ENCODE measurements at regions not wholly inside any gene's neighbourhood (a gene's known extent, or its start where the extent isn't known, plus 50 kb on each side); places are given as distances from the start of the nearest gene placed in this dataset.
"Not testable (repeated sequence)": the region's sequence is repeated elsewhere in the genome, so short reads cannot be mapped to it uniquely, and the experiment has no call there.

GRCh38 chr5:166123717-166124116 is 2167.7 kb upstream of the WWC1 start:
- Mint-ChIP-seq H3K4me3 (no peak overlapping the region), H3K9me3 (peaks cover 12% of the 10 kb centered on the region), H3K36me3 (no peaks in the 10 kb centered on the region), H3K27ac (no peak overlapping the region), H3K27me3 (no peaks in the 10 kb centered on the region), H3K4me1 (no peaks in the 10 kb centered on the region)

- no peak overlapping the region for H3K27ac Mint-ChIP-seq
- no peaks in the 10 kb centered on the region for H3K4me1 Mint-ChIP-seq
- peaks cover 6% of the 10 kb centered on the region for H3K9me3 Mint-ChIP-seq
Observed at GRCh38 chr5:166127766-166128570, 2163.5 kb upstream of the WWC1 start.

GRCh38 chr5:166145107-166145506 is 2146.3 kb upstream of the WWC1 start:
- H3K9me3 Mint-ChIP-seq, H3K27me3 Mint-ChIP-seq, H3K4me1 Mint-ChIP-seq, H3K36me3 Mint-ChIP-seq, H3K4me3 Mint-ChIP-seq, H3K27ac Mint-ChIP-seq: not testable (repeated sequence)

More at GRCh38 chr5:166127766-166128570, 2163.5 kb upstream of the WWC1 start:
- H3K4me3 Mint-ChIP-seq, result no peak overlapping the region
- no peaks in the 10 kb centered on the region for H3K36me3 Mint-ChIP-seq
- H3K27me3 Mint-ChIP-seq, result no peaks in the 10 kb centered on the region

- Mint-ChIP-seq H3K4me3 (no peak overlapping the region), H3K27ac (no peak overlapping the region), H3K27me3 (no peaks in the 10 kb centered on the region), H3K36me3 (no peaks in the 10 kb centered on the region), H3K9me3 (no peaks in the 10 kb centered on the region), H3K4me1 (no peaks in the 10 kb centered on the region)
Observed at GRCh38 chr5:166163996-166164610, 2127.3 kb upstream of the WWC1 start.

- H3K4me3 Mint-ChIP-seq, result no peak overlapping the region
- no peaks in the 10 kb centered on the region for H3K36me3 Mint-ChIP-seq
- no peaks in the 10 kb centered on the region for H3K27me3 Mint-ChIP-seq
- no peak overlapping the region for H3K27ac Mint-ChIP-seq
- peaks cover 3% of the 10 kb centered on the region for H3K9me3 Mint-ChIP-seq
- H3K4me1 Mint-ChIP-seq, result no peaks in the 10 kb centered on the region
Observed at GRCh38 chr5:166165596-166165995, 2125.8 kb upstream of the WWC1 start.

GRCh38 chr5:166166071-166166470 is 2125.4 kb upstream of the WWC1 start:
- Mint-ChIP-seq H3K4me1 (no peaks in the 10 kb centered on the region), H3K9me3 (peaks cover 5% of the 10 kb centered on the region), H3K27me3 (no peaks in the 10 kb centered on the region), H3K4me3 (no peak overlapping the region), H3K27ac (no peak overlapping the region), H3K36me3 (no peaks in the 10 kb centered on the region)

- no peaks in the 10 kb centered on the region for H3K27me3 Mint-ChIP-seq
- H3K36me3 Mint-ChIP-seq, result no peaks in the 10 kb centered on the region
- no peak overlapping the region for H3K4me3 Mint-ChIP-seq
- no peak overlapping the region for H3K27ac Mint-ChIP-seq
- H3K4me1 Mint-ChIP-seq, result no peaks in the 10 kb centered on the region
- H3K9me3 Mint-ChIP-seq, result peaks cover 15% of the 10 kb centered on the region
Observed at GRCh38 chr5:166172597-166172996, 2118.8 kb upstream of the WWC1 start.

- no peaks in the 10 kb centered on the region for H3K4me1 Mint-ChIP-seq
- no peaks in the 10 kb centered on the region for H3K36me3 Mint-ChIP-seq
- peaks cover 11% of the 10 kb centered on the region for H3K9me3 Mint-ChIP-seq
- H3K27ac Mint-ChIP-seq, result no peak overlapping the region
- H3K27me3 Mint-ChIP-seq, result no peaks in the 10 kb centered on the region
- H3K4me3 Mint-ChIP-seq, result no peak overlapping the region
Observed at GRCh38 chr5:166178411-166179080, 2112.9 kb upstream of the WWC1 start.

- no peaks in the 10 kb centered on the region for H3K4me1 Mint-ChIP-seq
- no peaks in the 10 kb centered on the region for H3K27me3 Mint-ChIP-seq
- H3K9me3 Mint-ChIP-seq, result peaks cover 6% of the 10 kb centered on the region
- H3K36me3 Mint-ChIP-seq, result no peaks in the 10 kb centered on the region
- no peak overlapping the region for H3K4me3 Mint-ChIP-seq
- no peak overlapping the region for H3K27ac Mint-ChIP-seq
Observed at GRCh38 chr5:166185185-166185584, 2106.3 kb upstream of the WWC1 start.

GRCh38 chr5:166188501-166189325 is 2102.7 kb upstream of the WWC1 start:
- H3K4me1 Mint-ChIP-seq, result no peaks in the 10 kb centered on the region
- no peak overlapping the region for H3K27ac Mint-ChIP-seq
- no peak overlapping the region for H3K4me3 Mint-ChIP-seq
- H3K9me3 Mint-ChIP-seq, result peaks cover 7% of the 10 kb centered on the region
- no peaks in the 10 kb centered on the region for H3K27me3 Mint-ChIP-seq
- H3K36me3 Mint-ChIP-seq, result no peaks in the 10 kb centered on the region

GRCh38 chr5:166192696-166193095 is 2098.7 kb upstream of the WWC1 start:
- Mint-ChIP-seq H3K36me3 (no peaks in the 10 kb centered on the region), H3K27ac (no peak overlapping the region), H3K4me1 (no peaks in the 10 kb centered on the region), H3K27me3 (no peaks in the 10 kb centered on the region), H3K9me3 (peaks cover 11% of the 10 kb centered on the region), H3K4me3 (no peak overlapping the region)

- Mint-ChIP-seq H3K27ac (no peak overlapping the region), H3K9me3 (peaks cover 6% of the 10 kb centered on the region), H3K4me3 (no peak overlapping the region), H3K36me3 (no peaks in the 10 kb centered on the region), H3K4me1 (no peaks in the 10 kb centered on the region), H3K27me3 (no peaks in the 10 kb centered on the region)
Observed at GRCh38 chr5:166195981-166196380, 2095.5 kb upstream of the WWC1 start.

- H3K4me3 Mint-ChIP-seq, result no peak overlapping the region
- peaks cover 5% of the 10 kb centered on the region for H3K9me3 Mint-ChIP-seq
- no peaks in the 10 kb centered on the region for H3K36me3 Mint-ChIP-seq
- no peaks in the 10 kb centered on the region for H3K27me3 Mint-ChIP-seq
- no peak overlapping the region for H3K27ac Mint-ChIP-seq
- H3K4me1 Mint-ChIP-seq, result no peaks in the 10 kb centered on the region
Observed at GRCh38 chr5:166200532-166200931, 2090.9 kb upstream of the WWC1 start.

GRCh38 chr5:166211640-166212039 is 2079.8 kb upstream of the WWC1 start:
- Mint-ChIP-seq H3K27ac (no peak overlapping the region), H3K27me3 (no peaks in the 10 kb centered on the region), H3K4me3 (no peak overlapping the region), H3K36me3 (no peaks in the 10 kb centered on the region), H3K4me1 (no peaks in the 10 kb centered on the region), H3K9me3 (no peaks in the 10 kb centered on the region)

GRCh38 chr5:166236327-166236726 is 2055.1 kb upstream of the WWC1 start:
- Mint-ChIP-seq H3K27me3 (no peaks in the 10 kb centered on the region), H3K27ac (no peak overlapping the region), H3K4me1 (no peaks in the 10 kb centered on the region), H3K4me3 (no peak overlapping the region), H3K36me3 (no peaks in the 10 kb centered on the region), H3K9me3 (peaks cover 21% of the 10 kb centered on the region)
